Body of pancreas (tissue), 4 donors: ENCODE measurements at regions not wholly inside any gene's neighbourhood (a gene's known extent, or its start where the extent isn't known, plus 50 kb on each side); places are given as distances from the start of the nearest gene placed in this dataset.

Experiments used
- POLR2A ChIP-seq, 3 donors: fragments of 450-650 bp; IDR thresholded peaks; one replicate each; pipeline ENCODE4 v1.6.1; 2016; ENCODE audit warnings: antibody characterized with exemption in 3 of 3, mild to moderate bottlenecking in 2 of 3
- TF ChIP-seq, protein P1 (sequence below), 7 experiments: fragments of 450-650 bp in 4 of 7; fragments of 200-600 bp in 3 of 7; sonication (generic) in 3 of 7; IDR thresholded peaks; one replicate each; pipeline ENCODE4 v1.5.1; 2016 to 2019; ENCODE audit warnings: antibody characterized with exemption in 7 of 7

DNA sequence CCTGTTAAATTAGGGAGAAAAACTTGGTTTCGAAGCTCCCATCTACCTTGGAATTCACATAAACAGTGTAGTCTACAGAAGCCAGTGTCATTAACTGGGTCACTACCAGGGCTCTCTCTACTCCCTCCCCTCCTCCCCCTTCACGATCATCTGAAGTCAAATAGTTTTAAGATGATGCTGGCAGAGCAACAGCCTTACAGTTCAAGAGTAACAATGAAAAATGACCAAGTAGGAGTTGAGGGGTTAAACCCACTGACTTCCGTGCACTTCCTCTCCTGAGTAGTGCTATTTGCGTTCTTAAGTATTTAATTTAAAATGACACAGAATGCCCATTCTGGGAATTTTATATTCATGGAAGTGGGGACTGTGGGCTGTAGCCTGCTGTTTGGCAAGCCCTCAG, 236.9 kb downstream of the SIPA1L2 start:
- TF ChIP-seq, protein P1, sequence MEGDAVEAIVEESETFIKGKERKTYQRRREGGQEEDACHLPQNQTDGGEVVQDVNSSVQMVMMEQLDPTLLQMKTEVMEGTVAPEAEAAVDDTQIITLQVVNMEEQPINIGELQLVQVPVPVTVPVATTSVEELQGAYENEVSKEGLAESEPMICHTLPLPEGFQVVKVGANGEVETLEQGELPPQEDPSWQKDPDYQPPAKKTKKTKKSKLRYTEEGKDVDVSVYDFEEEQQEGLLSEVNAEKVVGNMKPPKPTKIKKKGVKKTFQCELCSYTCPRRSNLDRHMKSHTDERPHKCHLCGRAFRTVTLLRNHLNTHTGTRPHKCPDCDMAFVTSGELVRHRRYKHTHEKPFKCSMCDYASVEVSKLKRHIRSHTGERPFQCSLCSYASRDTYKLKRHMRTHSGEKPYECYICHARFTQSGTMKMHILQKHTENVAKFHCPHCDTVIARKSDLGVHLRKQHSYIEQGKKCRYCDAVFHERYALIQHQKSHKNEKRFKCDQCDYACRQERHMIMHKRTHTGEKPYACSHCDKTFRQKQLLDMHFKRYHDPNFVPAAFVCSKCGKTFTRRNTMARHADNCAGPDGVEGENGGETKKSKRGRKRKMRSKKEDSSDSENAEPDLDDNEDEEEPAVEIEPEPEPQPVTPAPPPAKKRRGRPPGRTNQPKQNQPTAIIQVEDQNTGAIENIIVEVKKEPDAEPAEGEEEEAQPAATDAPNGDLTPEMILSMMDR (IDR thresholded peaks at IDR 0.05), result no peak
- no peak for TF ChIP-seq POLR2A (IDR thresholded peaks at IDR 0.05)
